ENCODE measurements at regions not wholly inside any gene's neighbourhood (a gene's known extent, or its start where the extent isn't known, plus 50 kb on each side); places are given as distances from the start of the nearest gene placed in this dataset.

GRCh38 chr2:20528713-20529112, 81.8 kb downstream of the RHOB start:
- TF ChIP-seq, protein P1, sequence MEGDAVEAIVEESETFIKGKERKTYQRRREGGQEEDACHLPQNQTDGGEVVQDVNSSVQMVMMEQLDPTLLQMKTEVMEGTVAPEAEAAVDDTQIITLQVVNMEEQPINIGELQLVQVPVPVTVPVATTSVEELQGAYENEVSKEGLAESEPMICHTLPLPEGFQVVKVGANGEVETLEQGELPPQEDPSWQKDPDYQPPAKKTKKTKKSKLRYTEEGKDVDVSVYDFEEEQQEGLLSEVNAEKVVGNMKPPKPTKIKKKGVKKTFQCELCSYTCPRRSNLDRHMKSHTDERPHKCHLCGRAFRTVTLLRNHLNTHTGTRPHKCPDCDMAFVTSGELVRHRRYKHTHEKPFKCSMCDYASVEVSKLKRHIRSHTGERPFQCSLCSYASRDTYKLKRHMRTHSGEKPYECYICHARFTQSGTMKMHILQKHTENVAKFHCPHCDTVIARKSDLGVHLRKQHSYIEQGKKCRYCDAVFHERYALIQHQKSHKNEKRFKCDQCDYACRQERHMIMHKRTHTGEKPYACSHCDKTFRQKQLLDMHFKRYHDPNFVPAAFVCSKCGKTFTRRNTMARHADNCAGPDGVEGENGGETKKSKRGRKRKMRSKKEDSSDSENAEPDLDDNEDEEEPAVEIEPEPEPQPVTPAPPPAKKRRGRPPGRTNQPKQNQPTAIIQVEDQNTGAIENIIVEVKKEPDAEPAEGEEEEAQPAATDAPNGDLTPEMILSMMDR (IDR thresholded peaks at IDR 0.05; ENCODE audit: control extremely low read depth in 1 of 3, insufficient read depth in 1 of 3, low read depth in 1 of 3, low read length in 3 of 3), result no peak
- TF ChIP-seq E2F6 (IDR thresholded peaks at IDR 0.05), result no peak
- no peak for TF ChIP-seq SRF (IDR thresholded peaks at IDR 0.05; ENCODE audit: low read depth, low read length)
- TF ChIP-seq TAF1 (IDR thresholded peaks at IDR 0.05; ENCODE audit: low read depth, low read length), result no peak
- no peak for TF ChIP-seq EP300 (IDR thresholded peaks at IDR 0.05; ENCODE audit: borderline replicate concordance in 1 of 2, low read depth in 2 of 2, low read length in 2 of 2)
- no peak for TF ChIP-seq SAP30 (IDR thresholded peaks at IDR 0.05; ENCODE audit: insufficient read depth, insufficient replicate concordance, low read length)
- no peak for TF ChIP-seq CBX8 (IDR thresholded peaks at IDR 0.05; ENCODE audit: borderline replicate concordance, low read depth, low read length)
- no peak for TF ChIP-seq FOSL1 (IDR thresholded peaks at IDR 0.05; ENCODE audit: insufficient read depth, low read depth, low read length)
- no peak for TF ChIP-seq NANOG (IDR thresholded peaks at IDR 0.05; ENCODE audit: insufficient read depth, low read depth, low read length, poor library complexity, severe bottlenecking)
